ENCODE measurements at regions not wholly inside any gene's neighbourhood (a gene's known extent, or its start where the extent isn't known, plus 50 kb on each side); places are given as distances from the start of the nearest gene placed in this dataset.
A peak's percentile ranks its signal among the peaks of the same experiment; 100 is the strongest.
"Not testable (repeated sequence)": the region's sequence is repeated elsewhere in the genome, so short reads cannot be mapped to it uniquely, and the experiment has no call there.

- Histone ChIP-seq H3K4me1 (ENCODE audit: control insufficient read depth, insufficient read depth, low read length) (peaks cover 39% of the 10 kb centered on the region), H3K9me3 (ENCODE audit: control insufficient read depth, low read length) (no peaks in the 10 kb centered on the region), H3K27me3 (replicated peaks; ENCODE audit: control insufficient read depth, insufficient read depth, low read length) (no peaks in the 10 kb centered on the region), H3K36me3 (ENCODE audit: control insufficient read depth, insufficient read depth, low read length, severe bottlenecking) (no peaks in the 10 kb centered on the region), H3K4me3 (ENCODE audit: low read length) (no peak overlapping the region), H3K9ac (ENCODE audit: low read length) (peak overlapping the region; percentile 87)
- DNase-seq (ENCODE audit: low read depth), result no peak
Observed at GRCh38 chr5:154653418-154653763, 101.8 kb upstream of the LARP1 start.

- no peak for DNase-seq (ENCODE audit: low read depth)
- H3K9ac ChIP-seq (ENCODE audit: low read length), result no peak overlapping the region
Observed at GRCh38 chr5:154652746-154653417, 102.3 kb upstream of the LARP1 start.

GRCh38 chr5:154651795-154652194 is 103.4 kb upstream of the LARP1 start:
- H3K9me3 ChIP-seq (ENCODE audit: control insufficient read depth, low read length); H3K27me3 ChIP-seq (replicated peaks; ENCODE audit: control insufficient read depth, insufficient read depth, low read length); H3K36me3 ChIP-seq (ENCODE audit: control insufficient read depth, insufficient read depth, low read length, severe bottlenecking); H3K9ac ChIP-seq (ENCODE audit: low read length); H3K4me3 ChIP-seq (ENCODE audit: low read length); DNase-seq (ENCODE audit: low read depth): not testable (repeated sequence)
- peaks cover 54% of the 10 kb centered on the region for H3K4me1 ChIP-seq (ENCODE audit: control insufficient read depth, insufficient read depth, low read length)

More at GRCh38 chr5:154652746-154653417, 102.3 kb upstream of the LARP1 start:
- no peaks in the 10 kb centered on the region for H3K9me3 ChIP-seq (ENCODE audit: control insufficient read depth, low read length)
- H3K27me3 ChIP-seq (replicated peaks; ENCODE audit: control insufficient read depth, insufficient read depth, low read length), result no peaks in the 10 kb centered on the region
- peaks cover 44% of the 10 kb centered on the region for H3K4me1 ChIP-seq (ENCODE audit: control insufficient read depth, insufficient read depth, low read length)
- no peaks in the 10 kb centered on the region for H3K36me3 ChIP-seq (ENCODE audit: control insufficient read depth, insufficient read depth, low read length, severe bottlenecking)
- H3K4me3 ChIP-seq (ENCODE audit: low read length), result no peak overlapping the region

- Histone ChIP-seq H3K36me3 (ENCODE audit: control insufficient read depth, insufficient read depth, low read length, severe bottlenecking) (no peaks in the 10 kb centered on the region), H3K4me1 (ENCODE audit: control insufficient read depth, insufficient read depth, low read length) (peaks cover 38% of the 10 kb centered on the region), H3K9me3 (ENCODE audit: control insufficient read depth, low read length) (no peaks in the 10 kb centered on the region), H3K9ac (ENCODE audit: low read length) (peak overlapping the region; percentile 78), H3K27me3 (replicated peaks; ENCODE audit: control insufficient read depth, insufficient read depth, low read length) (no peaks in the 10 kb centered on the region), H3K4me3 (ENCODE audit: low read length) (no peak overlapping the region)
- peak; percentile 61 for DNase-seq (ENCODE audit: low read depth)
Observed at GRCh38 chr5:154648706-154649105, 106.5 kb upstream of the LARP1 start.

- Histone ChIP-seq H3K4me1 (ENCODE audit: control insufficient read depth, insufficient read depth, low read length) (peaks cover 33% of the 10 kb centered on the region), H3K4me3 (ENCODE audit: low read length) (peak overlapping the region; percentile 67), H3K9me3 (ENCODE audit: control insufficient read depth, low read length) (no peaks in the 10 kb centered on the region), H3K9ac (ENCODE audit: low read length) (peak overlapping the region; percentile 78), H3K27me3 (replicated peaks; ENCODE audit: control insufficient read depth, insufficient read depth, low read length) (no peaks in the 10 kb centered on the region), H3K36me3 (ENCODE audit: control insufficient read depth, insufficient read depth, low read length, severe bottlenecking) (no peaks in the 10 kb centered on the region)
- DNase-seq (ENCODE audit: low read depth), result no peak
Observed at GRCh38 chr5:154648229-154648628, 106.9 kb upstream of the LARP1 start.

GRCh38 chr5:154647761-154648145 is 107.4 kb upstream of the LARP1 start:
- H3K4me1 ChIP-seq (ENCODE audit: control insufficient read depth, insufficient read depth, low read length), result peaks cover 29% of the 10 kb centered on the region
- H3K36me3 ChIP-seq (ENCODE audit: control insufficient read depth, insufficient read depth, low read length, severe bottlenecking), result no peaks in the 10 kb centered on the region
- peak overlapping the region; percentile 78 for H3K9ac ChIP-seq (ENCODE audit: low read length)
- H3K27me3 ChIP-seq (replicated peaks; ENCODE audit: control insufficient read depth, insufficient read depth, low read length), result no peaks in the 10 kb centered on the region
- H3K9me3 ChIP-seq (ENCODE audit: control insufficient read depth, low read length), result no peaks in the 10 kb centered on the region
- peak overlapping the region; percentile 67 for H3K4me3 ChIP-seq (ENCODE audit: low read length)
- DNase-seq (ENCODE audit: low read depth), result no peak

- H3K9me3 ChIP-seq (ENCODE audit: control insufficient read depth, low read length), result no peaks in the 10 kb centered on the region
- peak overlapping the region; percentile 78 for H3K9ac ChIP-seq (ENCODE audit: low read length)
- no peaks in the 10 kb centered on the region for H3K27me3 ChIP-seq (replicated peaks; ENCODE audit: control insufficient read depth, insufficient read depth, low read length)
- peak; percentile 6 for DNase-seq (ENCODE audit: low read depth)
- peak overlapping the region; percentile 67 for H3K4me3 ChIP-seq (ENCODE audit: low read length)
- peaks cover 28% of the 10 kb centered on the region for H3K4me1 ChIP-seq (ENCODE audit: control insufficient read depth, insufficient read depth, low read length)
- H3K36me3 ChIP-seq (ENCODE audit: control insufficient read depth, insufficient read depth, low read length, severe bottlenecking), result no peaks in the 10 kb centered on the region
Observed at GRCh38 chr5:154647114-154647760, 107.9 kb upstream of the LARP1 start.

- no peaks in the 10 kb centered on the region for H3K36me3 ChIP-seq (ENCODE audit: control insufficient read depth, insufficient read depth, low read length, severe bottlenecking)
- H3K9me3 ChIP-seq (ENCODE audit: control insufficient read depth, low read length), result no peaks in the 10 kb centered on the region
- peak overlapping the region; percentile 78 for H3K9ac ChIP-seq (ENCODE audit: low read length)
- DNase-seq (ENCODE audit: low read depth), result no peak
- peaks cover 28% of the 10 kb centered on the region for H3K4me1 ChIP-seq (ENCODE audit: control insufficient read depth, insufficient read depth, low read length)
- no peak overlapping the region for H3K4me3 ChIP-seq (ENCODE audit: low read length)
- no peaks in the 10 kb centered on the region for H3K27me3 ChIP-seq (replicated peaks; ENCODE audit: control insufficient read depth, insufficient read depth, low read length)
Observed at GRCh38 chr5:154646745-154647113, 108.4 kb upstream of the LARP1 start.

GRCh38 chr5:154644745-154645411 is 110.3 kb upstream of the LARP1 start:
- Histone ChIP-seq H3K27me3 (replicated peaks; ENCODE audit: control insufficient read depth, insufficient read depth, low read length) (no peaks in the 10 kb centered on the region), H3K36me3 (ENCODE audit: control insufficient read depth, insufficient read depth, low read length, severe bottlenecking) (no peaks in the 10 kb centered on the region), H3K9ac (ENCODE audit: low read length) (no peak overlapping the region), H3K4me1 (ENCODE audit: control insufficient read depth, insufficient read depth, low read length) (peaks cover 28% of the 10 kb centered on the region), H3K4me3 (ENCODE audit: low read length) (no peak overlapping the region), H3K9me3 (ENCODE audit: control insufficient read depth, low read length) (no peaks in the 10 kb centered on the region)
- DNase-seq (ENCODE audit: low read depth), result no peak

GRCh38 chr5:154642499-154643245 is 112.5 kb upstream of the LARP1 start:
- DNase-seq (ENCODE audit: low read depth), result peak; percentile 47

GRCh38 chr5:154640213-154640831 is 114.9 kb upstream of the LARP1 start:
- not testable (repeated sequence) for H3K27me3 ChIP-seq (replicated peaks; ENCODE audit: control insufficient read depth, insufficient read depth, low read length); H3K36me3 ChIP-seq (ENCODE audit: control insufficient read depth, insufficient read depth, low read length, severe bottlenecking); H3K9me3 ChIP-seq (ENCODE audit: control insufficient read depth, low read length); H3K4me3 ChIP-seq (ENCODE audit: low read length)
- Histone ChIP-seq H3K4me1 (ENCODE audit: control insufficient read depth, insufficient read depth, low read length) (peaks cover 16% of the 10 kb centered on the region), H3K9ac (ENCODE audit: low read length) (peak overlapping the region; percentile 38)
- DNase-seq (ENCODE audit: low read depth), result peak; percentile 53

More at GRCh38 chr5:154642499-154643245, 112.5 kb upstream of the LARP1 start:
- H3K4me1 ChIP-seq (ENCODE audit: control insufficient read depth, insufficient read depth, low read length), result peaks cover 14% of the 10 kb centered on the region
- H3K9me3 ChIP-seq (ENCODE audit: control insufficient read depth, low read length), result no peaks in the 10 kb centered on the region
- H3K36me3 ChIP-seq (ENCODE audit: control insufficient read depth, insufficient read depth, low read length, severe bottlenecking), result no peaks in the 10 kb centered on the region
- no peak overlapping the region for H3K4me3 ChIP-seq (ENCODE audit: low read length)
- H3K27me3 ChIP-seq (replicated peaks; ENCODE audit: control insufficient read depth, insufficient read depth, low read length), result no peaks in the 10 kb centered on the region
- no peak overlapping the region for H3K9ac ChIP-seq (ENCODE audit: low read length)

Data from adipocyte (in vitro differentiated cells).